KMS-11 (cell line): ENCODE measurements at regions not wholly inside any gene's neighbourhood (a gene's known extent, or its start where the extent isn't known, plus 50 kb on each side); places are given as distances from the start of the nearest gene placed in this dataset.

ENCODE experiments used
- H2AFZ ChIP-seq: fragments of 200-600 bp; sonication (generic); 2 replicates; pipeline ENCODE4 v1.6.1; 2016; ENCODE audit warnings: antibody characterized with exemption, mixed run types, low read depth
- H3K27ac ChIP-seq: fragments of 200-600 bp; sonication (generic); 2 replicates; pipeline ENCODE4 v1.6.1; 2016; ENCODE audit warnings: mild to moderate bottlenecking, mixed run types
- H3K27me3 ChIP-seq: fragments of 200-600 bp; sonication (generic); 2 replicates; pipeline ENCODE4 v1.6.1; 2017; ENCODE audit warnings: mild to moderate bottlenecking, low read depth, mixed run types, moderate library complexity; ENCODE audit not compliant: insufficient read depth
- H3K36me3 ChIP-seq: fragments of 200-600 bp; sonication (generic); 2 replicates; pipeline ENCODE4 v1.6.1; 2017; ENCODE audit warnings: mild to moderate bottlenecking, mixed run types; ENCODE audit not compliant: insufficient read depth
- H3K4me1 ChIP-seq: fragments of 200-600 bp; sonication (generic); 2 replicates; pipeline ENCODE4 v1.6.1; 2016; ENCODE audit warnings: mild to moderate bottlenecking, low read depth, mixed run types; ENCODE audit not compliant: poor library complexity, severe bottlenecking
- H3K4me2 ChIP-seq: fragments of 200-600 bp; sonication (generic); 2 replicates; pipeline ENCODE4 v1.7.0; 2016; ENCODE audit warnings: mild to moderate bottlenecking, mixed run types
- H3K4me3 ChIP-seq: fragments of 200-600 bp; sonication (generic); IDR thresholded peaks from 2 replicates; pipeline ENCODE4 v1.6.1; 2017; ENCODE audit warnings: low read depth, low read length, mixed read lengths; ENCODE audit not compliant: insufficient read depth
- H3K79me2 ChIP-seq: fragments of 200-600 bp; sonication (generic); 2 replicates; pipeline ENCODE4 v1.6.1; 2016; ENCODE audit warnings: low read depth, mixed run types; ENCODE audit not compliant: insufficient read depth
- H3K9ac ChIP-seq: fragments of 200-600 bp; sonication (generic); 2 replicates; pipeline ENCODE4 v1.6.1; 2016; ENCODE audit warnings: mild to moderate bottlenecking, mixed run types
- H4K20me1 ChIP-seq: fragments of 200-600 bp; sonication (generic); 2 replicates; pipeline ENCODE4 v1.6.1; 2016; ENCODE audit warnings: mild to moderate bottlenecking, mixed run types; ENCODE audit not compliant: insufficient read depth
- TF ChIP-seq, protein P1 (sequence below): fragments of 200-600 bp; sonication (generic); conservative IDR thresholded peaks from 2 replicates; pipeline ENCODE4 v1.6.1; 2017; ENCODE audit warnings: low read depth, mild to moderate bottlenecking, antibody characterized with exemption, low read length, moderate library complexity, mixed read lengths

DNA sequence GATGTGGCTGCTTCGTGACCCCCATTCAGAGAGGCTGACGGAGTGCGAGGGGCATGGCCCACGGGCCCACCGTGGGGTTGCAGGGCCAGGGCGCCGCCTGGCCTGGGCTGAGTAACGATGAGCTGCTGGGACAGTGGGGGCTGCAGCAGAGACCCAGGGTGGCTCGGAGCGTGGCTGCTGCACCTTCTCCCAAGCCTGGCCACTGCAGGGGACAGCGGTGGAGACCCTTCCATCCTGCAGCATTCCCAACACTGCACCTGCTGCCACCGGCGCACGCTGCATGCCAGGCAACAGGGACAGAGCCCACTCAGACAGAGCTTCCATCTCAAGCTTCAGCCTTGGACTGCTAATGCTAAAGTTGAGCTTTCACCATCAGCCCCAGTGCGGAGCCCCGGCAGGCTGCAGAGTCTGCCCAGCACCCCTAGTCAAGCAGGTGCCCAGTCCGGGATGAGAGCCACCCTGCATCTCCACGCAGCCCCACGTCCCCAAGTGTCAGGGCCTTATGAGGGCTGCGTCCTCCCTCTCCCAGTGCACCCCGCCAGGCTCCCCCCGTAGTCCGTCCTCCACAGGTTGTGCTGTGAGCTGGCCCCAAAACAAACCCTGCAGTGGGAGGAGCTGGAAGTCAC, 89.4 kb upstream of the AFDN start:
- H3K79me2 ChIP-seq = no peaks in the 10 kb centered on the region
- TF ChIP-seq, protein P1, sequence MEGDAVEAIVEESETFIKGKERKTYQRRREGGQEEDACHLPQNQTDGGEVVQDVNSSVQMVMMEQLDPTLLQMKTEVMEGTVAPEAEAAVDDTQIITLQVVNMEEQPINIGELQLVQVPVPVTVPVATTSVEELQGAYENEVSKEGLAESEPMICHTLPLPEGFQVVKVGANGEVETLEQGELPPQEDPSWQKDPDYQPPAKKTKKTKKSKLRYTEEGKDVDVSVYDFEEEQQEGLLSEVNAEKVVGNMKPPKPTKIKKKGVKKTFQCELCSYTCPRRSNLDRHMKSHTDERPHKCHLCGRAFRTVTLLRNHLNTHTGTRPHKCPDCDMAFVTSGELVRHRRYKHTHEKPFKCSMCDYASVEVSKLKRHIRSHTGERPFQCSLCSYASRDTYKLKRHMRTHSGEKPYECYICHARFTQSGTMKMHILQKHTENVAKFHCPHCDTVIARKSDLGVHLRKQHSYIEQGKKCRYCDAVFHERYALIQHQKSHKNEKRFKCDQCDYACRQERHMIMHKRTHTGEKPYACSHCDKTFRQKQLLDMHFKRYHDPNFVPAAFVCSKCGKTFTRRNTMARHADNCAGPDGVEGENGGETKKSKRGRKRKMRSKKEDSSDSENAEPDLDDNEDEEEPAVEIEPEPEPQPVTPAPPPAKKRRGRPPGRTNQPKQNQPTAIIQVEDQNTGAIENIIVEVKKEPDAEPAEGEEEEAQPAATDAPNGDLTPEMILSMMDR = no peak
- no peak overlapping the region for H3K4me2 ChIP-seq
- H3K27ac ChIP-seq = no peak overlapping the region
- no peak overlapping the region for H3K4me3 ChIP-seq
- H2AFZ ChIP-seq = no peak overlapping the region
- H4K20me1 ChIP-seq = no peaks in the 10 kb centered on the region
- H3K27me3 ChIP-seq = no peaks in the 10 kb centered on the region
- H3K36me3 ChIP-seq = no peaks in the 10 kb centered on the region
- no peaks in the 10 kb centered on the region for H3K4me1 ChIP-seq
- H3K9ac ChIP-seq = no peak overlapping the region

DNA sequence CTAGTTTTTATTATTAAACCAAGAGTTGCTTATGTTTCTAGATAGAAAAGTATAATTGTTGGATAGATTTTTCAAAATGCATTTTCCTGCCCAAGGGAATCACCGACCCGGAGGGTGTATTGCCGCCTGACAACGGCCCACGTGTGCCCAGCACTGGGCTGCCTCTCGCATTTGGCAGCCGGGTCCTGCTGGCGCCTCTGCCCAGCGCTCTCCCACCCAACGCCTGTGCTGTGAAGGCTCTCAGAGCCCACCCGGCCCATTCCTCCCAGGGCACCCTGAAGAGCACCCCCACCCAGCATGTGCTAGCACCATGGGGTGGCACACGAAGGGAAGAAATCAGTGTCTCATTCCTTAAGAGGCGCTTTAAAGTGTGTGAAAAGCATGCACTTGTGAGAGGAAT, 88.3 kb upstream of the AFDN start:
- H4K20me1 ChIP-seq = no peaks in the 10 kb centered on the region
- no peak overlapping the region for H3K9ac ChIP-seq
- TF ChIP-seq, protein P1 = no peak
- H3K4me2 ChIP-seq = no peak overlapping the region
- H3K4me1 ChIP-seq = no peaks in the 10 kb centered on the region
- H3K4me3 ChIP-seq = no peak overlapping the region
- H2AFZ ChIP-seq = no peak overlapping the region
- H3K36me3 ChIP-seq = no peaks in the 10 kb centered on the region
- no peak overlapping the region for H3K27ac ChIP-seq
- no peaks in the 10 kb centered on the region for H3K27me3 ChIP-seq
- H3K79me2 ChIP-seq = no peaks in the 10 kb centered on the region

DNA sequence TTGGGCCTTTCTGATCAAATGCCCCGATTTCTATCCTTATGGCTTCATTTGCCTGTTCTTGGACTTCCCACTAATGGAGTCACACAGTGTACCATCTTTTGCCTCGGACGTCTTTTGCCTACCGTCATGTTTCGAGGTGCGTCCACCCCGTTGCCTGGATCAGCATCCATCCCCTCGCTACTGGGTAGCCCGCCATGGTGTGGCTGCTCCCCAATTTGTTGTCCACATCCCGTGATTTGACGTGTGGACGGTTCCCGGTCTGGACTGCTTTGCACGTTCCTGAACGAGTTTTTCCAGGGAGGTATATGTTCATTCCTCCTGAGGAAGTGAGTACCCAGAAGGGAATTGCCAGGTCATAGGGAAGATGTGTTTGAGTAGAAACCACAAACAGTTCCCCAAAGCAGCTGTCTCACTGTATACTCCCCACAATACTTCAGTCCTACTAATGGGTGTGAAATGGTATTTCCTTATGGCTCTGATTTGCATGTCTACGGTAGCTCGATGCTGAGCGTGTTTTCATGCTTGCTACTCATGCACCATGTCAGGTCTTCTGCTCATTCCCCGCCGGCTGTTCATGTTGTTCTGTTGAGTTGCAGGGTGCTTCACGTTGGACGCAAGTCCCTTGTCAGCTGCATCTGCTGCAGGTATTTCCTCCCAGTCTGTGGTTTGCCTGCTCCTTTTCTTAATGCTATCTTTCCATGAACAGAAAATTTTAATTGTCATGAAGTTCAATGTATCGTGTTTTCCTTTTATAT, 86.8 kb upstream of the AFDN start:
- Histone ChIP-seq H3K4me1 (no peaks in the 10 kb centered on the region), H3K27me3 (no peaks in the 10 kb centered on the region), H2AFZ (no peak overlapping the region), H3K9ac (no peak overlapping the region), H3K4me3 (no peak overlapping the region), H3K36me3 (no peaks in the 10 kb centered on the region), H3K27ac (no peak overlapping the region), H3K4me2 (no peak overlapping the region), H4K20me1 (no peaks in the 10 kb centered on the region), H3K79me2 (no peaks in the 10 kb centered on the region)
- TF ChIP-seq, protein P1 = no peak

- Histone ChIP-seq H3K4me2 (no peak overlapping the region), H3K36me3 (no peaks in the 10 kb centered on the region), H3K9ac (no peak overlapping the region), H4K20me1 (no peaks in the 10 kb centered on the region), H3K27me3 (no peaks in the 10 kb centered on the region), H3K79me2 (no peaks in the 10 kb centered on the region), H3K4me3 (no peak overlapping the region), H3K4me1 (no peaks in the 10 kb centered on the region), H3K27ac (no peak overlapping the region), H2AFZ (no peak overlapping the region)
- TF ChIP-seq, protein P1 = no peak
Measured at GRCh38 chr6:167742719-167743303, 83.9 kb upstream of the AFDN start.
